Neural progenitor cell (in vitro differentiated cells): ENCODE measurements at regions not wholly inside any gene's neighbourhood (a gene's known extent, or its start where the extent isn't known, plus 50 kb on each side); places are given as distances from the start of the nearest gene placed in this dataset.
"Not testable (repeated sequence)": the region's sequence is repeated elsewhere in the genome, so short reads cannot be mapped to it uniquely, and the experiment has no call there.

ENCODE experiments used
- EZH2 ChIP-seq: fragments of 200-600 bp; sonication (generic); IDR thresholded peaks from 2 replicates; pipeline ENCODE4 v1.6.1; 2017; ENCODE audit warnings: antibody characterized with exemption, mild to moderate bottlenecking, moderate library complexity
- TF ChIP-seq, protein P1 (sequence below): fragments of 200-600 bp; sonication (generic); IDR thresholded peaks from 2 replicates; pipeline ENCODE4 v1.5.1; 2017; ENCODE audit warnings: antibody characterized with exemption, mild to moderate bottlenecking

DNA sequence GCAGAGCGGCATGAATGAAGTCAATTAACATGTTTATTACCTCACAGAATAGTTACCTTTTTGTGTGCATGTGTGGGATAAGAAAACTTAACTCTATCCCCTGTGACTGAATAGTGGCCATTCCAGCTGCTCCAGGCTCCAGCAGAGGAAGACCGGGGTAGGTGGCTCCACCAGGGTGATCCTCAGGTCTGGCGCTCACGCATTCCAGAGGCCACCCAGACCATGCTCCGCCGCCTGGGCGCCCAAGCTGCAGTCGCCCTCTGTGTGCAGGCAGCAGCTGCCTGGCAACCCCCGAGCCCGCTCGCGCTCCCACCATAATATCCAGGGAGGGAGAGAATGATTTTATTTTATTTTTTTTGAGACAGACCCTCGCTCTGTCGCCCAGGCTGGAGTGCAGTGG lies 1474.5 kb upstream of the TPTE start:
- TF ChIP-seq, protein P1, sequence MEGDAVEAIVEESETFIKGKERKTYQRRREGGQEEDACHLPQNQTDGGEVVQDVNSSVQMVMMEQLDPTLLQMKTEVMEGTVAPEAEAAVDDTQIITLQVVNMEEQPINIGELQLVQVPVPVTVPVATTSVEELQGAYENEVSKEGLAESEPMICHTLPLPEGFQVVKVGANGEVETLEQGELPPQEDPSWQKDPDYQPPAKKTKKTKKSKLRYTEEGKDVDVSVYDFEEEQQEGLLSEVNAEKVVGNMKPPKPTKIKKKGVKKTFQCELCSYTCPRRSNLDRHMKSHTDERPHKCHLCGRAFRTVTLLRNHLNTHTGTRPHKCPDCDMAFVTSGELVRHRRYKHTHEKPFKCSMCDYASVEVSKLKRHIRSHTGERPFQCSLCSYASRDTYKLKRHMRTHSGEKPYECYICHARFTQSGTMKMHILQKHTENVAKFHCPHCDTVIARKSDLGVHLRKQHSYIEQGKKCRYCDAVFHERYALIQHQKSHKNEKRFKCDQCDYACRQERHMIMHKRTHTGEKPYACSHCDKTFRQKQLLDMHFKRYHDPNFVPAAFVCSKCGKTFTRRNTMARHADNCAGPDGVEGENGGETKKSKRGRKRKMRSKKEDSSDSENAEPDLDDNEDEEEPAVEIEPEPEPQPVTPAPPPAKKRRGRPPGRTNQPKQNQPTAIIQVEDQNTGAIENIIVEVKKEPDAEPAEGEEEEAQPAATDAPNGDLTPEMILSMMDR = not testable (repeated sequence)
- TF ChIP-seq EZH2 = not testable (repeated sequence)
